ENCODE measurements at regions not wholly inside any gene's neighbourhood (a gene's known extent, or its start where the extent isn't known, plus 50 kb on each side); places are given as distances from the start of the nearest gene placed in this dataset.
"Not testable (repeated sequence)": the region's sequence is repeated elsewhere in the genome, so short reads cannot be mapped to it uniquely, and the experiment has no call there.

DNA sequence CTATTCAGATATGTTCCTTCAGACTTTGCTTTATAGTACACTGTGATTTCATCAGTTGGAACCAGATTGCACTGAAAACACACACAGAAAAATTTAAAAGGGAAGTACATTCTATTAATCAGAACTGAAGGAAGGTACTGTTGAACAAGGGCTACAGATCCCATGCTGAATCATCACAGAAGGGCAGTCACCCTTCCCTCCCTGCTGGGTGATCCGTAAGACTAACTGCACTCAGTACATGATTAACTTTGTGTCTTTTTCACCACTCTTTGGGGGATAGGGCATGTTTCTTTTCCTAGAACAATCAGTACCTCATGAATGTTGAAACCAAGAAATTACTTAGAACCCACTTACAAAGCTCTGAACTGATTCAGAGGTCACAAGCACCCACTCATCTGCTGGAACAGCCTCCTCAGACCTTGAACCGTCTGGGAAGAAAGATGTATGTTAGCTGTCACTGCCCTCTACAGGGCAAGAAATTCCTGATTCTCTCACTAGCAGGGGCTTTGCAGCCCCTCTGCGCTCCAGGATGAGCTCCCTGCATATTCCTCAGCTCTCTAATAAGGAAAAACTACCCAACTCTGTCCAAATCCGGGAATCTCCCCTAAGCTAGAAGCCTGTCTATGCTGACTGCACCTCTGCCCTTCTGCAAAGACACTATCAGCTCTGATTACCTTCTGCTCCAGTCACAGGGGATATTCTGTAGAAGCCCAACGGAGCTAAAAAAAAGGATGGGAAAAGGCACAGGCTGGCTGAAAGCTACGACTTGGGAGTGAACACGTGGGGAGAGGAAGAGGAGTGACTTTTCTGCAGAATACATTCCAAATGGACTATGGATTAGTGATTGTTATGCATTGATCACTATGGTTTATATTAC lies 51.0 kb downstream of the IARS1 start:
- DNase-seq = peak in 1 of 2 experiments; percentile 6

DNA sequence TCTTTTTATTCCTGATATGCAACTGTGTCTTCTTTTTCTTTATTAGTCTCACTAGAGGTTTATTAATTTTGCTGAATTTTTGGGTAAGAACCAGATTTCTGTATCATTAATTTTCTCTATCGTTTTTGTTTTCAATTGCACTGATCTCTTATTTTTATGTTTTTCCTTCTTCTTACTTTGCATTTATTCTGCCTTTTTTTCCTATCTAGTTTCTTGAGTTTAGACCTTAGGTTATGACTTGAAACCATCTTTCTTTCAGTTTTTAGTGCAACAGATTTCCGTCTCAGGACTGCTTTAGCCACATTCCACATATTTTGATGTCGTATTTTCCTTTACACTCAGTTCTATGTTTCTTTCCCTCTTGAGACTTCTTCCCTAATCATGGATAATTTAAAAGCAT lies 56.6 kb downstream of the IARS1 start:
- DNase-seq = no peak

DNA sequence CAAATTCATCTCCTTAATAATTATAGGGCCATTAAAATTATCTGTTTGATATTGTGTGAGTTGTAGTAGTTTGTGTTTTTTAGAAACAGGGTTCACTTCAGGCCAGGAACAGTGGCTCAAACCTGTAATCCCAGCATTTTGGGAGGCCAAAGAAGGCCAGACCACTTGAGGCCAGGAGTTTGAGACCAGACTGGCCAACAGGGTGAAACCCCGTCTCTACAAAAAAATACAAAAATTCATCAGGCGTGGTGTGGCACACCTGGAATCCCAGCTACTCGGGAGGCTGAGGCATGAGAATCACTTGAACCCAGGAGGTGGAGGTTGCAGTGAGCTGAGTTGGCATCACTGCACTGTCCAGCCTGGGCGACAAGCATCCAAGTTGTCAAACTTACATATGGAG lies 57.0 kb downstream of the IARS1 start:
- no peak for DNase-seq

DNA sequence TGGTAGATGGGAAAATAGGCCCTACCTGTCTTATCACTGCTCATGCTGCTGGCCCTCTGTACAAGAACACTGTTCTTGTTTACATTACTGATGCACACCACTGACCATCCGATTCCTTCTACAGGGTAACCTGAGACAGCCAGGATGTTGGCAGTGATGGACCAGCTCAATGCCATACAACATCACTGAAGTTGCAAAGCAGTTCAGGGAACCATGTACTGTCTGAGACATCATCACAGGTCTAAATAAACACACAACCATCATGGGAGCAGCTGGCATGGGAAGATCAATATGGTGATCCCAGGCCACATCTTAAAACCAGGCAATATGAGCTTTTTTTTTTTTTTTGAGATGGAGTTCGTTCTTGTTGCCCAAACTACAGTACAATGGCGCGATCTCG lies 59.0 kb downstream of the IARS1 start:
- DNase-seq = no peak

DNA sequence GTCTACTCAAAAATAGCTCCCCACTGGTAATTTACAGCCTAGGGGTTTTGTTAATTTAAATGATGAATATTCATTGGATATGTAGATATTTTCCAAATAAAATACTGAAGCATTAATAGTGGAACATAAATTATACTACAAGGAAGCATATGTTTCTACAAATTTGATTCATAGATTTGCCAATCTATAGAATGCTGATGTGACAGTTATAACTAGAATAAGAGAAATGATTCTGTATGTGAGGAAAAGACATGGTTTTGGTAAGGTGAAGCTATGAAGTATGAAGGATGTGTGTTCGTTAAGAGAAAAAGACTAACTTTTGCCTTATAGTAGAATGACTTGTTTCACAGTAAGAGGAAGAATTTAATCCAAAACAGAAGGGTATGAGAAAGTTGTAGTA lies 61.3 kb downstream of the IARS1 start:
- DNase-seq = no peak

DNA sequence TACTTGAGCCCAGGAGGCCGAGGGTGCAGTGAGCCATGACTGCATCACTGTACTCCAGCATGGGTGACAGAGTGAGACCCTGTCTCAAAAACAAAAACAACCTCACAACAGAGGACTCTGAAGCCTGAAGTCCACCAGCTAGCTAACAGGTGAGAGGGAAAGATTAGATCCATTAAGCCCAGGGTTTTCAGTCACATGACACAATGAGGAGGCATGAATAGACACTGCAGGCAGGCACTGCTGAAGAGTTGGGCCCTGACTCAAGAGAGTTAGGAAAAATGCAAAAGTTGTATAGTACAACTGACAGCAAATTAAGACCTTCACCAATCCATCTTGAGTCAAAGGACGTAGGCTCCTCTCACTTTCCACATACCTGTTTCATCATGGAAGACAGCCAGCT lies 64.9 kb downstream of the IARS1 start:
- no peak for DNase-seq

DNA sequence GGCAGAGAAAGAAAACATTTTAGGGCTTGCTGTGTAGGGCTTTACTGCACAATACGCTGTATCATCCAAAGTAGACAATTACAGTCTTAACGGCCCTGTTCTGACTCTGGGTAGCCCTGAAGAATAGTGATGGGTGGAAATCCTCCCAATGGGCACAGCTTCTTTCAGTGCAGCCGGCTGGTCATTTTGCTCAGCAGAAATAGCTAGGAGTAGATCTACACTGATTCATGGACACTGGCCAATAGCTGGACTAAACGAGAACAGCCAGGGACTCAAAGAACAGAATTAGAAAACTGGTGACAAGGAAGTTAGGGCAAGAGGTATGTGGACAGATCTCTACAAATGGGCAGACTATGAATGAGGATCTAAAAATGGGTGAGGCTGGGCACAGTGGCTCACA lies 69.3 kb downstream of the IARS1 start:
- no peak for DNase-seq

DNA sequence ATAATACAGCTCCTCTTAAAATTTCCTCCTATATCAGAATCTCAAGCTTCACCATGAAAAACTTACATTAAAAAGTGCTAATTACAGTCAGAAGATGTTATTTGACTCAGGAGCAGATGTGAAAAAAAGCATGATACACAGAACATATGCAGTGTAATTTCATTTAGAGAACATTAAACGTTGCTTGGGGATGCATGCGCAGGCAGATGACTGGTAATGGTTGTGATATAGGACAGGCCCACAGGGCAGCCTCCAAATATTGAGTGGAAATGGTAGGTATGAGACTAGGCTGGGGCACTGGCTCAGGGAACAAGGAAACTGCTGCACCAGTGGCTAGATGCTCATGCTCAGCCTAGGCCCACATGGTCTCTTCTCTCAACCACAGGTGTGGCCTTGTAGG lies 69.7 kb downstream of the IARS1 start:
- no peak for DNase-seq

DNA sequence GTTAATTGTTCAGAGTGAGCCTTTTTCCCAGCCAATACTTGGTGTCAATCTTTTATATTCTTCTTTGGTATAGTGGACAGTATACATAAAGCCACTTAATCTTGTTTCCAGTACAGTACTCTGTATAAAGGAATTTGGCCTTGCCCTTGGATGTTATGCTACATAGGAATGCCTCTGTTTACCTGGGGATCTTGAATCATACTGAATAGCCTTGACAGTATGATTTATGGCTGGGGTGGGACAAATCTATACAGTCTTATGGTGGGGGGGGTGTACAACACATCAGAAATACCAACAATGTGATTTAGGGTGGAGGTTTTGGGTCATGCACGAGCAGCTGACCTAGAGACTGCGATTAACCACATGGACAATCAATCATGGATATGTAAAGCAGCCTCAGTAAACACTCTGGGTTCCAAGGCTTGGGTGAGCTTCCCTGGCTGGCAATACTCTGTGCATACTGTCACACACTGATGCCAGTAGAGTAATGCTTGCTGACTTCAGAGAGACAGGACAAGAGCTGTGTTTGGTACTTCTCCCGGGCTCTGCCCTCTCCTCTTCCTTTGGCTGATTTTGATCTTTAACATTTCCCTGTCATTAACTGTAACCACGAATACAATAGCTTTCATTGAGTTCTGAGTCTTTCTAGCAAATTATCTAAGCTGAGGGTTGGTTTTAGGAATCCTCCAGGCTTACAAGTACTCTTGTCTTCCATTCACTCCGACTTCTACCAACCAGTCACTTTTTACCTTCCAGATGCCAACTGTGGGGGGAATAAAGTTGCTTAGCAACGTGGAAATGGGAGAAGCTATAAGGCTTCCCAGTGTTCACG lies 84.6 kb downstream of the IARS1 start:
- no peak for DNase-seq

DNA sequence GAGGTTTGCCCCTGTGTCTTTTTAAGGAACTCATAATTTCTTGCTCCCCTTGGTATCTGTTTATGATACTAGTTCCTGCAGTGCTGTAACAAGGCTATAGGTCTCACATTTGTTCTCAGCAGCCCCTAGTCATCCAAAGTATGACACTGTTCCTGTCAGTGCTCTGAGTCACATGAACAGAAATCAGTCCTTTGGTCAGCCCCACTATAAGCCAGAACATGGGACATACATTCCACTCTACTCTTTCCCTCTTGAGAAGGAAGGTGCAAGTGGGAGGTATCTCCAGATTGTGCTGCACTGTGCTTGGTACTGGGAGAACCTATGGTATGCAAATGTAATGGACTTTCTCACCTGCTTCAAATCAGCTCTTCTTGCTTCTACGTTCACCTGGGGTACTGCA lies 87.0 kb downstream of the IARS1 start:
- no peak for DNase-seq

DNA sequence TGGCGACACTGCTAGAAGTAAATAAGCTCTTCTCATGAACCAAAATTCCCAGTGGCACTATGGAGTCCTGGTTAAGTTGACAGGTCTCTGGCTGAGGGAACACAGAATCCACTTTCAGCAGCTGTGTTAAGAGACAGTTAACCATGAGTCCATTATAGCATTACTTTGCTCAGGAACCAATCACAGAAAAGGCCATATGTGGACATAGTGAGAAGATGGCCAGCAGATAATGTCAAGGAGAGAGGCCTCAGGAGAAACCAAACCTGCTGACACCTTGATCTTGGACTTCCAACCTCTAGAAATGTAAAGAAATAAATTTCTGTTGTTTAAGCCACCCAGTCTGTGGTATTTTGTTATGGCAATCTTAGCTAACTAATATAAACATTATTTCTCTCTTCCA lies 88.7 kb upstream of the SPTLC1 start:
- not testable (repeated sequence) for DNase-seq

DNA sequence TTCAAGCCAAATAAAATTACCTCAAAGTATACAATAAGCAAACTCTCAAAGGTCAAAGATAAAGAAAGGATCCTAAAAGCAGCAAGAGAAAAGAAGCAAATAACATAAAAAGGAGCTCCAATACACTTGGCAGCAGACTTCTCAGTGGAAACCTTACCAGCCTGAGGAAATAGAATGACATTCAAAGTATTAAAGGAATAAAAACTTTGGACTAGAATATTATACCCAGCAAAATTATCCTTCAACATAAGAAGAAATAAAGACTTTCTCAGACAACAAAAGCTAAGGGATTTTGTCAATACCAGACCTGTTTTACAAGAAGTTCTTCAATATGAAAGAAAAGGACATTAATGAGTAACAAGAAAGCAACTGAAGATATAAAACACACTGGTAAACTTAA lies 83.0 kb upstream of the SPTLC1 start:
- not testable (repeated sequence) for DNase-seq

DNA sequence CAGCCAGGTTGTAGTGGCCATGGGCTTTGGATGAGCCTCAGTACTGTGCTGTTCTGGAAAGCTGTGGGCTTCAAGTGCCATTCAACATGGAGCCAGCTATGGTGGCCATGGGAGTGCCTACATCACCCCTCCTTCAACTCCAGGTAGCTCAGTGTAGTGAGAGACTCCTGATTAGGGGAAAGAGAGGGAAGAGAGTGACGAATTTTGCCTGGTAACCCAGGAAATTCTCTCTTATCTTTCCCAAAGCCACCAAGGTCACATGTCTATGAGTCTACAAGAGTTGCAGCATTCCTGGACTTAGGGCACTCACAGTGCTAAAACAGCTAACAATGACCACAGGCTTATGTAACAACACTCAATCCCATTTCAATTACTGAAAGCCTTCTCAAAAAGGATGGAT lies 81.7 kb upstream of the SPTLC1 start:
- DNase-seq = no peak

DNA sequence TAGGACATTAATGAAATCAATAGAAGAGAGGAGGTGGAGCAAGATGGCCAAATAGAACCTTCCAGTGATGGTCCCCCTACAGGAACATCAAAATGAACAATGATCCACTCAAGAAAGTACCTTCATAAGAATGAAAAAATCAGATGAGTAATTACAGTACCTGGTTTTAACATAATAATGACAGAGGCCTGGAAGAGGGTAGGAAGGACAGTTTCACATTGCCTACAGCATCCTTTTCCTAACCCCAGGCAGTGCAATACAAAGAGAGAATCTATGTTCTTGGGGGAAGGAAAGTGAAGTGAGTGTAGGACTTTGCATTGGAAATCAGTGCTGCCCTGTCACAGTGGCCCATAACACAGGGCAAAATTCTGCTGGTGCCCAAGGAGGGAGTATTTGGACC lies 81.2 kb upstream of the SPTLC1 start:
- DNase-seq = no peak

DNA sequence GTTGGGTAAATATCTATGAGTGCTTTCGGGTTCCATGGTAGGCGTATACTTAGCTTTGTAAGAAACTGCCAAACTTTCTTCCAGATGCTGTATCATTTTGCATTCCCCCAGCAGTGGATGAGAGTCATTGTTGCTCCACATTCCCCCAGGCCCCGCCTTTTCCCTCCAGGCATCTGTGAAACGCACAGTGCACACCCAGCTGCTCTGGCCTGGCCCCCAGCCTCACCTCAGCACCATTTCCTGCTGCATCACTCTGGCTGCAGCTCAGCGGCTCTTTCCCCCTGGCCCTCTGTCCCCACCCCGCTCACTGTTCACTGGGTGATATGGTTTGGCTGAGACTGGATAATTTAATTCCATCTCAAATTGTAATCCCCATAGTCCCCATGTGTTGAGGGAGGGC lies 76.6 kb upstream of the SPTLC1 start:
- no peak for DNase-seq

DNA sequence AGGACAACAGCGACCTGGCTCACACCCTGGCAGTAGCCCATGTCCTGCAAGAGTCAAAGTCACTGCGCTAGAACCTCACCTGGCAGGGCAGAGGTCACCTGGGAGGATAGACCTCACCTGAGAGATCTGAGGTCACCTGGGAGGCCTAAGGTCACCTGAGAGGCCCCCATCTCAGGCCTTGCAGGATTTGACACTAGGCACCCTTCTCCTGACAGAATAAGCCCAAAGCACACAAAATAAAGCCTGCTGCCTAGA lies 75.2 kb upstream of the SPTLC1 start:
- DNase-seq = no peak

DNA sequence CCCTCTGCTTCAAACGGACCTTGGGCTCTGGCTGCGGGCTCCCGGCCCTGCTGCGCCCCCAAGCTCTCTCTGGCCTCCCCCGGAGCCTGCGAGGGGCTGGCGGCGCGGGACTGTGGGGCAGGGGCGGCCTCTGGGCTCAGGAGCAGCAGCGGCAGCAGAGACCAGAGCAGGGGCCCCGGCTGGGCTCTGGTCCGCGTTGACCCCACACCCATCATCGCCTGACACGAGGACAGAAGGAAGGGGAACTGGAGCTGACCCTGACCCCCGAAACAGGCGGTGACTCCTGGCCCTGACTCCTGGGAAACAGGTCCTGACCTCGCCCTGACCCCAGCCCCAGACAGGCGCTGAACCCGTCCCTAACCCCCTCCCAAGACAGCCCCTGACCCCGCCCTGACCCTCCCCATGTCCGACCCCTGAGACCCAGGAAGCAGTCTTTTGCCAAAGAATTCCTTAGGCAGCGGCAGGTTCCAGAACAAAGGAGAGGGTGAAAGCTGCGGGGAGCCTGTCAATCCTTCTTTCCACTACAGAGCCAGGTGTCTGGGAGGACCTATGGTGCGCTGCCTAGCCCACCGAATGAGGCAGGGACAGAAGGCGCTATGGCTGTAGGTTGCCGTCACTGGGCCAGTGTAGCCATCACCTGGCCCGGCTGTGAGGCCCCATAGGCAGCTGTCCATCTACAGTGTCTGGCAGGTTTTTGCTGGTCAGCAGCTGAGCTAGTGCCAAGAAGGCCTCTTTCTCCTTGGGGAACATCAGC lies 74.7 kb upstream of the SPTLC1 start:
- DNase-seq = no peak

DNA sequence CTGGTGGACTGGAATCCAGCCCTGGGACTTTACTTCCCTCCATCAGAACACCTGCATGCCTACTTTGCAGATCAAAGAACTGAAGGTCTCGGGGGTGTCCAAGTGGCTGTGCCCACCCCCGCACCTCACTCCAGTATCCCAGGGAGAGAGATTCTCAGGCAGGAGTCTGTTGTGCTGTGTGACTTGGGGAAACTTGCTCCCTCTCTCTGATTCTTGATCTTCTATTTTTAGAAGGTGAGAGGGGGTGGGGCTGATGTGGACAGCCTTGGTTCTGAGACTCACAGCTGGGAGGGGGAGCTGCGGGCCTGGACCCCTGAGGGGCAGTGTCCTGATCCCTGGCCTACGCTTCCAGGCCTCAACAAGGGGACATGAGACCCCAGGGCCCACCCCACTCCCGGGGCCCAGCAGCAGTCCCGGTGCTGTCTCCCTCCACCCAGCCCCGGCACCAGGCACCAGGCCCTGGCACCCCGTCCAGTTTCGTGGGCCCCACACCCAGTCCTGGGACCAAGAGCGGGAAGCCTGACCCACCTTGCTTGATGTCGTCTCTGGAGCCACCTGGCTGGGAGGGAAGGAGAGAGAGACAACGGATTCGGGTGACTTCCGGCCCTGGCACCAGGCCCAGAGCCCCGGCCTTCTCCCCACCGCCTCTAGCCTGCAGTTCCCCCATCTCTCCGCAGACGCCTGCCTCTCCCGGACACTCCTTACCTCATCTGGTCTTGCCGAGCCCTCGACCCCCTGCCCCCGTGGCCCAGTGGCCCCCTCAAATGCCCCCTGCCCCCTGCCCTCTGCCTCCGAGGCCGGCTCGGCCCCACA lies 74.0 kb upstream of the SPTLC1 start:
- peak; percentile 24 to 77 for DNase-seq

DNA sequence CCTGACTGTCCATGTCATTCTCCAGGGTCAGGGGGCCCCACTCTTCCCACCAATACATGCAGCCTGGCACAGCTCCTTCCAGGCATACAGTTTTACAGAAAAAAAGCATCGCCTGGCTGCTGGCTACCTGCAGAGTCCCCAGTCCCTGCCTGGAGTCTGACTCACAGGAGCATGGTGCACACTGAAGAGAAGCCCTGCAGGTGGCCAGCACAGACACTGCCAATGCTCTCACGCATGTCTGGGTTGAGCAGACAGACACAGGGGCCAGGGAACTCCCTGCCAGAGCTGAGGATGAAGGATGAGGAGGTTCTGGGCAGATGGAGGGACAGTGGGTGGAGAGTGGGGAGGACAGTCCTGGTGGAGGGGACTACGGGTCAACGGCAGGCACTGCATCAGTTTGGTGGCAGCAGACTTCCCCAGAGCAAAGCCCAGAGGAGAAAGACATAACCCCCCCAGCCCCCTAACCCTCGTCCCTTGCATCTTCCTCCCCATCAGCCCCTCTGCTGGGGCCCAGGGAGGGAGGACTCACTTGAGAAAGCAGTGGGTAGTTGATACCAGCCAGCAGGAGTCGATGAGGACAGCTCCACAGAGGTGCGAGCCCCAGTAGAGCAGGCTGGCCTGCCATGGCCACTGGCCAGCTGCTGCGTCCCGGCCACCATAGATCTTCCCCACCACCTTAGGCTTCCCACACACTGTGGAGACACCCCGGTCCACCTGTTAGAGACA lies 72.9 kb upstream of the SPTLC1 start:
- peak; percentile 18 to 45 for DNase-seq

DNA sequence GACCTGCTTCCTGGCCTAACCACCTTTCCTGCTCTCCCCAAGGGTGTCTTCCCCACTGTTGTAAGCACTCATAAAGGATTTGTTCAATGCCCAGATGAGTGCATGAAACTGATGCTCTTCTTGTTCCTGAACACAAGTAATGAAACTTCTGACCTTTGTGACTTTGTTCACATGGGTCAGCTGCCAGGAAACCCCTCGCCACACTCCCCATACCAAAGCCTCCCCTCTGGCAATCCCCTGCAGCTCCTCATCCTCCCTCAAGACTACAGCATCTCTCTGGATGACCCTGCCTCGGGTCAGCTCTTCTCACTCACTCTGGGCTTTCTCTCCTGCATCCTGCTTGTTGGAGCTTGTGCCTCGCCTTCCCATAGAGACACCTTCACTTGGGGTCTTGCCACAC lies 72.2 kb upstream of the SPTLC1 start:
- DNase-seq = no peak

DNA sequence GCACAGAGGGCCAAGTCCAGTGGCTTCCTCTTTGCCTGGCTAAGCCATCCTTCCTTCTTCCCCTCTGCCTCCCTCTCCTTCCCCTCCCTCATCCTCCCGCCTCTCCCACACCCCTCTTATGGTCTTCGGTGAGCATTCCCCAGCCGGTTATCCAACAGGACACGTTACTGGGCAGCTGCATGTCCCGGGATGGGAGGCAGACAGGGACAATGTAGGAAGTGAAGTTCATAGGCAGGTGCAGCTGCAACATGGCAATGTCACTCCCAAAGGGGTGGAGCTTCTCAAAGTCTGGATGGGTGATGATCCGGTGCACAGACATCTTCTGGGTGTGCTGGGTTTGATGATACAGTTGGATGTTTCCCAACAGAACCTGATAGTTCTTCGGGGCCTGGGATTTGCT lies 71.4 kb upstream of the SPTLC1 start:
- no peak for DNase-seq

DNA sequence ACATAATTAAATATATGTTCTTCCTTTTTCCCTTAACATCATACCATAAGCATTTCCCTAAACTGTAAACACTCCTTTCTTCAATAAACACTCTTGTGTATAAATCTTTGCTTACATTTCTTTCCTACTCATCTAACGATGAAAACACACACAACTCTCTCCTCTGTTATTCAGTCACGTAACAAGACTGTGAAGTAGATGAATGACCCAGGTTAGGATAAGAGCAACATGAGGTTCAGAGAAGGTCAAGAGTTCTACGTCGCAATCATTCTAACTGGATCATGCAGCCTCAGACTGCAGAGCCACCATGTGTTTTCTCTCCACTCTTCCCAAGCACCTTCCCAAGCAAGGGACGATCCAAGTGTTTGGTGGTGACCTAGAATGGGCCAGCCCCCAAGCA lies 70.5 kb upstream of the SPTLC1 start:
- DNase-seq = no peak
